Transverse colon (tissue), 4 donors: ENCODE measurements at regions not wholly inside any gene's neighbourhood (a gene's known extent, or its start where the extent isn't known, plus 50 kb on each side); places are given as distances from the start of the nearest gene placed in this dataset.

Source experiments
- DNase-seq: peaks from one replicate; pipeline ENCODE4 v3.0.0-alpha.2; 2019
- H3K27ac ChIP-seq, 4 donors: fragments of 200-600 bp; sonication (generic); 2 replicates each; pipeline ENCODE4 v1.5.1; 2016 to 2018; ENCODE audit warnings: inconsistent platforms in 4 of 4
- H3K27me3 ChIP-seq: fragments of 200-600 bp; sonication (generic); 2 replicates; pipeline ENCODE4 v1.5.1; 2017; ENCODE audit warnings: inconsistent platforms
- H3K36me3 ChIP-seq, 4 donors: fragments of 200-600 bp; sonication (generic); 2 replicates each; pipeline ENCODE4 v1.5.1; 2017 to 2019; ENCODE audit warnings: inconsistent platforms in 4 of 4
- H3K4me1 ChIP-seq, 4 donors: fragments of 200-600 bp; sonication (generic); 2 replicates each; pipeline ENCODE4 v1.5.1; 2017 to 2020; ENCODE audit warnings: inconsistent platforms in 4 of 4
- H3K4me3 ChIP-seq, 4 donors: fragments of 200-600 bp; sonication (generic); 1 replicate in 1 of 4; 2 replicates in 3 of 4; pipeline versions ENCODE4 v1.5.1 to v1.6.1; 2017 to 2019; ENCODE audit warnings: inconsistent platforms in 4 of 4
- H3K9me3 ChIP-seq, 2 donors: fragments of 200-600 bp; sonication (generic); 2 replicates each; pipeline ENCODE4 v1.5.1; 2017 to 2019; ENCODE audit warnings: inconsistent platforms in 2 of 2
- EP300 ChIP-seq: sonication (generic); formaldehyde crosslinking; IDR thresholded peaks from one replicate; pipeline ENCODE4 v1.6.1; 2017; ENCODE audit warnings: antibody characterized with exemption, low read depth
- POLR2A ChIP-seq: fragments of 450-650 bp; IDR thresholded peaks from one replicate; pipeline ENCODE4 v1.6.1; 2016; ENCODE audit warnings: antibody characterized with exemption, mild to moderate bottlenecking, moderate library complexity
- POLR2AphosphoS5 ChIP-seq, 3 donors: sonication (generic); formaldehyde crosslinking; IDR thresholded peaks; one replicate each; pipeline ENCODE4 v1.6.1; 2016; ENCODE audit warnings: antibody characterized with exemption in 3 of 3
- WGBS, 2 donors: methylation state at CpG; one replicate each; pipeline ENCODE4 v1.1.5; 2018; ENCODE audit warnings: low coverage in 1 of 2; 5-methylcytosine and 5-hydroxymethylcytosine counted together
- in situ Hi-C, 4 donors: fragments of 200-750 bp; cut with MboI; loops; one replicate each; pipeline versions ENCODE4 v1.15.0 to v1.15.1; 2017; ENCODE audit warnings: low sequenced_read_pairs in 3 of 4, low pct_ligation_motif_present in 1 of 4, low pct_unique_long_range_greater_than_20kb in 1 of 4
- intact Hi-C: fragments of 100-400 bp; cut with DNase I; formaldehyde crosslinking; loops from one replicate; pipeline ENCODE4 v1.15.1; 2023; ENCODE audit warnings: low total_unique reads
- TF ChIP-seq, protein P1 (sequence below), 5 experiments: fragments of 200-600 bp in 3 of 5; fragments of 450-650 bp in 2 of 5; sonication (generic) in 3 of 5; IDR thresholded peaks; 1 replicate in 2 of 5; 2 replicates in 3 of 5; pipeline ENCODE4 v1.5.1; 2016 to 2017; ENCODE audit warnings: antibody characterized with exemption in 5 of 5, inconsistent platforms in 3 of 5, mild to moderate bottlenecking in 2 of 5, moderate library complexity in 1 of 5

DNA sequence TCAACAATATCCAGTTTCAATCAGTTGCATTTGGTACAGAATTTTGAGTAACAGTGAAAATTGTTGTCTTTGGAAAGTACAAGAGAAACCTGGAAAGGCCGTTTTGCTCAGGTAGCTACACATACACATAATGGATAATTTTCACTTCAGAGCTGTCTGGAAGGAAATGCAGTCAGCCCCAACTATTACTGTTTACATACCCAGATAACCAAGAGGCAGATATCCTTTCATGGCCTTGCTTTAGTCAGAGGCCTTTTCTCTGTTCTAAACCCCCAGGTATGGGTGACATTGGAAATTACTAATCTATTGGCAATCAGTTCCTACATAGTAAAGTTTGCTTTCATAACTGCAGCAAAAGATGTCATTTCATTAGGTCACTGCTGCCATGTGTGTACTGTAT, 244.9 kb upstream of the EMCN start:
- no peak for DNase-seq
- WGBS, 2 donors, result 71% methylated on average over 1 of the region's 1 CpG; no CpG with 5 or more reads in 1 of the 2 donors
- in situ Hi-C loops, result loop anchor here in 1 of 4 donors (25.0 kb wide), 1 partner anchor 100 kb away; no protein-coding TSS in a partner anchor
- intact Hi-C loops, result no loop called here
- H3K27ac ChIP-seq, result no peak overlapping the region
- no peak overlapping the region for H3K4me3 ChIP-seq
- no peak for TF ChIP-seq POLR2AphosphoS5 (IDR thresholded peaks at IDR 0.05)
- TF ChIP-seq, protein P1, sequence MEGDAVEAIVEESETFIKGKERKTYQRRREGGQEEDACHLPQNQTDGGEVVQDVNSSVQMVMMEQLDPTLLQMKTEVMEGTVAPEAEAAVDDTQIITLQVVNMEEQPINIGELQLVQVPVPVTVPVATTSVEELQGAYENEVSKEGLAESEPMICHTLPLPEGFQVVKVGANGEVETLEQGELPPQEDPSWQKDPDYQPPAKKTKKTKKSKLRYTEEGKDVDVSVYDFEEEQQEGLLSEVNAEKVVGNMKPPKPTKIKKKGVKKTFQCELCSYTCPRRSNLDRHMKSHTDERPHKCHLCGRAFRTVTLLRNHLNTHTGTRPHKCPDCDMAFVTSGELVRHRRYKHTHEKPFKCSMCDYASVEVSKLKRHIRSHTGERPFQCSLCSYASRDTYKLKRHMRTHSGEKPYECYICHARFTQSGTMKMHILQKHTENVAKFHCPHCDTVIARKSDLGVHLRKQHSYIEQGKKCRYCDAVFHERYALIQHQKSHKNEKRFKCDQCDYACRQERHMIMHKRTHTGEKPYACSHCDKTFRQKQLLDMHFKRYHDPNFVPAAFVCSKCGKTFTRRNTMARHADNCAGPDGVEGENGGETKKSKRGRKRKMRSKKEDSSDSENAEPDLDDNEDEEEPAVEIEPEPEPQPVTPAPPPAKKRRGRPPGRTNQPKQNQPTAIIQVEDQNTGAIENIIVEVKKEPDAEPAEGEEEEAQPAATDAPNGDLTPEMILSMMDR (IDR thresholded peaks at IDR 0.05), result no peak
- TF ChIP-seq POLR2A, result no peak
- no peak for TF ChIP-seq EP300
- H3K9me3 ChIP-seq, result no peaks in the 10 kb centered on the region
- H3K27me3 ChIP-seq, result no peaks in the 10 kb centered on the region
- no peaks in the 10 kb centered on the region for H3K36me3 ChIP-seq
- no peaks in the 10 kb centered on the region for H3K4me1 ChIP-seq

DNA sequence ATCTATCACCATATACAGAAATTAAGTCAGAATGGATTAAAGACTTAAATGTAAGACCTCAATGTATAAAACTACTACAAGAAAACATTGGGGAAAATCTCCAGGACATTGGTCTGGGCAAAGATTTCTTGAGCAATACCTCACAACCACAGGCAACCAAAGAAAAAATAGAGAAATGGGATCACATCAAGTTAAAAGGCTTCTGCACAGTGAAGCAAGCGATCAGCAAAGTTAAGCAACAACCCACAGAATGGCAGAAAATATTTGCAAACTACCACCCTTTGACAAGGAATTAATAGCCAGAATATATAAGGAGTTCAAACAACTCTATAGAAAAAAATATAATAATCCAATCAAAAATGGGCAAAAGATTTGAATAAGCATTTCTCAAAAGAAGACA, 236.9 kb upstream of the EMCN start:
- H3K4me3 ChIP-seq, result no peak overlapping the region
- no peak overlapping the region for H3K27ac ChIP-seq
- H3K27me3 ChIP-seq, result no peaks in the 10 kb centered on the region
- no peaks in the 10 kb centered on the region for H3K9me3 ChIP-seq
- H3K36me3 ChIP-seq, result no peaks in the 10 kb centered on the region
- no peaks in the 10 kb centered on the region for H3K4me1 ChIP-seq
- intact Hi-C loops, result no loop called here
- WGBS, 2 donors, result 71 to 79% methylated on average over 1 of the region's 1 CpG
- in situ Hi-C loops, result loop anchor here in 1 of 4 donors (25.0 kb wide), 1 partner anchor 108 kb away; no protein-coding TSS in a partner anchor
- TF ChIP-seq POLR2A, result no peak
- no peak for TF ChIP-seq POLR2AphosphoS5 (IDR thresholded peaks at IDR 0.05)
- TF ChIP-seq, protein P1 (IDR thresholded peaks at IDR 0.05), result no peak
- TF ChIP-seq EP300, result no peak
- no peak for DNase-seq

DNA sequence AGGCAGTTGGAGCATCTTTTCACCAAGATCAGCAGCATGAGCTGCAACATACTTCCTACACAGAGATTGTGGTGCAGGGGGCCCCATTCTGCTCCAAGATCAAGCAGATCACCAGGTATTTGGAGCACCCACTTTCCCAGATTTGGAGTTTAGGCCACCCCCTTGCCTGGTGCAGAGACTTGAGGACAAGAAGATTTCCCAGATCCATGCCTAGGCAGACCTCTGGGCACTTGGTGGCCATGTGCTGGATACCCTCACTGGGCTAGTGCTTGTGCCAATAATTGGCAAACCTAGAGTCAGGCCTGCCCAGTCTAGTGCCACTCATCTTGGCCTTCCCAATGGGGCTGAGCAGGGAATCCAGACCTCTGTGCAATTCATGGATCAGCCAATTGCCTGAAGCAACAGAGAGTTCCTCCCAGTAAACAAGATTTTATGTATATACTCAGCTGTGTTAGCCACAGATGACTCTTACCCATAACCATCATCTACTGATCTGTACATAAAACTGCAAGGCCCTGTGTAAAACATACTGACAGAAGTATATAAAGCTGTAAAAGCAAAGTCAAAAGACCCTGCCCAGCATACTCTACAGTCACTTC, 228.4 kb upstream of the EMCN start:
- no peaks in the 10 kb centered on the region for H3K9me3 ChIP-seq
- no peaks in the 10 kb centered on the region for H3K27me3 ChIP-seq
- in situ Hi-C loops (no loop called here), intact Hi-C loops (no loop called here)
- H3K36me3 ChIP-seq, result no peaks in the 10 kb centered on the region
- no peaks in the 10 kb centered on the region for H3K4me1 ChIP-seq
- no peak for TF ChIP-seq EP300
- TF ChIP-seq, protein P1 (IDR thresholded peaks at IDR 0.05), result no peak
- no peak for TF ChIP-seq POLR2A
- no peak for TF ChIP-seq POLR2AphosphoS5 (IDR thresholded peaks at IDR 0.05)
- no peak overlapping the region for H3K4me3 ChIP-seq
- DNase-seq, result no peak
- H3K27ac ChIP-seq, result no peak overlapping the region

DNA sequence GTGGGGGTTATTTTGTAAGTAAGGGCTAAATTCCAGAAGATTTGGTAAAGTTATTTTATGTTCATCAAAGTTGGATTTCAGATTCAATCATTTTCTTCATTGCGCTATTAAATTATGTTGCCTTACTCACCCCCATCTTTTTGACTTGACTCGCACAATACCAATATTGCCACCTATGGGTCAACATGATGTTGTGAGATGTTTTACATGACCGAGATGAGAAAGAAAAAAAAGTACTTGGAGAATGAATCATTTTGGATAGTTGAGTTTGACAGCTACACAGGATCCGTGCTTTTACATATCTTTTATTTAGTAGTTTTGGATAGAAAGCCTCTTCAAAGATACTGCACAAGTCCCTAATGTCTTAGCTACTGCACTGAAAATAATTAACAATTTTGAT, 224.2 kb upstream of the EMCN start:
- no peak for DNase-seq
- no peak overlapping the region for H3K27ac ChIP-seq
- in situ Hi-C loops, result no loop called here
- no peak for TF ChIP-seq POLR2A
- TF ChIP-seq, protein P1 (IDR thresholded peaks at IDR 0.05), result peak in 4 of 5 experiments; percentile 12 to 28 (median 18)
- no peak overlapping the region for H3K4me3 ChIP-seq
- H3K4me1 ChIP-seq, result peaks cover 0 to 18% (median 5%) of the 10 kb centered on the region in 4 donors
- intact Hi-C loops, result no loop called here
- no peaks in the 10 kb centered on the region for H3K9me3 ChIP-seq
- no peaks in the 10 kb centered on the region for H3K27me3 ChIP-seq
- WGBS, 2 donors, result 46 to 52% methylated on average over 4 of the region's 4 CpGs
- no peaks in the 10 kb centered on the region for H3K36me3 ChIP-seq
